Gastroesophageal sphincter (tissue), 3 donors: ENCODE measurements at regions not wholly inside any gene's neighbourhood (a gene's known extent, or its start where the extent isn't known, plus 50 kb on each side); places are given as distances from the start of the nearest gene placed in this dataset.

Source experiments
- CTCF ChIP-seq, 4 experiments: fragments of 200-600 bp in 2 of 4; fragments of 450-650 bp in 2 of 4; sonication (generic) in 1 of 4; IDR thresholded peaks; one replicate each; pipeline ENCODE4 v1.5.1; 2017 to 2019; ENCODE audit warnings: antibody characterized with exemption in 4 of 4, mild to moderate bottlenecking in 2 of 4, moderate library complexity in 2 of 4
- POLR2AphosphoS5 ChIP-seq: sonication (generic); formaldehyde crosslinking; IDR thresholded peaks from one replicate; pipeline ENCODE4 v1.6.1; 2017; ENCODE audit warnings: antibody characterized with exemption

DNA sequence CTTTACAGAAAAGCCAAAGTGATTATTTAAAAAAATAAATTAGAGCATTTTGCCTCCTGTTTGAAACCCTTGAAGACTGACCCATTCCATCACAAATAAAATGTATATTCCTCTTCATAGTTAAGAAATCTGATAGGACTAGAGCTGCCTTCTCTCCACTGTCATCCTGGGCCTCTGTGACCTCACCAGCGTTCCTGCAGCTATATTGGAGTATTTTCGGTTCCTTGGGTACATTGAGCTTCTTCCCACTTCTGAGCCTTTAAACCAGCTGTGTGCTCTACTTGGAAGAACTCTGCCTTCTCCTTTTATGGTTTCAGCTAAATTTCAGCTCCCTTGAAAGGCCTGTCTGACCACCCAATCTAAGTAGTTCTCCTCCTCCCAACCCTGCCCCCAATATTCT is 99.1 kb upstream of the ABCA1 start:
- no peak for TF ChIP-seq POLR2AphosphoS5
- no peak for TF ChIP-seq CTCF (IDR thresholded peaks at IDR 0.05)
